WTC11 (cell line): ENCODE measurements at regions not wholly inside any gene's neighbourhood (a gene's known extent, or its start where the extent isn't known, plus 50 kb on each side); places are given as distances from the start of the nearest gene placed in this dataset.

ENCODE experiments used
- CTCF ChIP-seq: fragments of 200-600 bp; IDR thresholded peaks from 2 replicates; pipeline ENCODE4 v1.8.0; 2022; ENCODE audit warnings: antibody characterized with exemption
- NFATC4 ChIP-seq: fragments of 250-450 bp; sonication (Bioruptor Pico); IDR thresholded peaks from 2 replicates; pipeline ENCODE4 v1.9.0; 2021; ENCODE audit warnings: mild to moderate bottlenecking
- USF2 ChIP-seq: sonication (generic); formaldehyde crosslinking; IDR thresholded peaks from 2 replicates; pipeline ENCODE4 v1.8.1; 2023; ENCODE audit warnings: mild to moderate bottlenecking, missing genetic modification reagents, moderate library complexity
- ZNF416 ChIP-seq: fragments of 250-450 bp; sonication (Bioruptor Pico); IDR thresholded peaks from 2 replicates; pipeline ENCODE4 v1.9.0; 2021; ENCODE audit warnings: mild to moderate bottlenecking, inconsistent platforms

GRCh38 chr9:24118190-24118589 lies 292.1 kb upstream of the ELAVL2 start:
- TF ChIP-seq CTCF (no peak), USF2 (no peak), ZNF416 (CRISPR knock-in tag) (no peak), NFATC4 (no peak)
